GM12878 (cell line): ENCODE measurements at regions not wholly inside any gene's neighbourhood (a gene's known extent, or its start where the extent isn't known, plus 50 kb on each side); places are given as distances from the start of the nearest gene placed in this dataset.

Experiments
- ATAC-seq: fragments of 200-7000 bp; cut with Tn5 transposase; 3 replicates; pipeline ENCODE4 v1.9.1; 2020; ENCODE audit warnings: mild to moderate bottlenecking, moderate library complexity
- BruUV-seq: library from RNA; stranded (reverse); fragments of 400-500 nt; replicated peaks from 2 replicates; lab custom pipeline; 2021; lab: Mats Ljungman, UMichigan
- CTCF ChIA-PET: fragments of 300-600 bp; sonication (Branson Sonifier 250); formaldehyde crosslinking; extraction: SDS; loops from one replicate; lab custom pipeline; 2021; ENCODE audit warnings: inconsistent platforms; lab: Yijun Ruan, JAX
- POLR2A ChIA-PET: fragments of 350-600 bp; formaldehyde crosslinking; extraction: SDS; loops from one replicate; lab custom pipeline; 2021; ENCODE audit warnings: inconsistent platforms; lab: Charles Lee
- RAD21 ChIA-PET: fragments of 300-600 bp; sonication (Branson Sonifier 250); formaldehyde crosslinking; loops from one replicate; lab custom pipeline; 2023; ENCODE audit warnings: antibody characterized with exemption; ENCODE audit not compliant: unreplicated experiment; lab: Charles Lee
- SMC1A ChIA-PET: fragments of 300-600 bp; sonication (Branson Sonifier 250); formaldehyde crosslinking; loops from one replicate; lab custom pipeline; 2023; ENCODE audit not compliant: unreplicated experiment, uncharacterized antibody; lab: Charles Lee
- DNase-seq: peaks from one replicate; pipeline ENCODE4 v3.0.0-alpha.2; 2011; ENCODE audit warnings: low read depth, low spot score
- FAIRE-seq: peaks from 3 replicates; lab custom pipeline; 2011; peaks lifted over from hg19 to GRCh38; lab: Jason Lieb, UNC
- H2AFZ ChIP-seq: 2 replicates; pipeline ENCODE4 v1.6.0; 2011; ENCODE audit warnings: low read depth, low read length, control low read depth; ENCODE audit not compliant: control insufficient read depth
- H3K27ac ChIP-seq: 2 replicates; pipeline ENCODE4 v1.5.1; 2011; ENCODE audit warnings: control low read depth; ENCODE audit not compliant: control insufficient read depth, insufficient read depth
- H3K27me3 ChIP-seq, 2 experiments: replicated peaks in 1 of 2; 2 replicates each; pipeline versions ENCODE4 v1.6.0 to v1.6.1; 2011; ENCODE audit warnings: low read length in 1 of 2; ENCODE audit not compliant: control insufficient read depth in 2 of 2, insufficient read depth in 2 of 2
- H3K36me3 ChIP-seq, 2 experiments: 2 replicates each; pipeline ENCODE4 v1.5.1; 2011; ENCODE audit warnings: low read length in 1 of 2; ENCODE audit not compliant: control insufficient read depth in 2 of 2, insufficient read depth in 2 of 2
- H3K4me1 ChIP-seq: 2 replicates; pipeline ENCODE4 v1.6.1; 2011; ENCODE audit warnings: mild to moderate bottlenecking, low read length, moderate library complexity, mixed read lengths; ENCODE audit not compliant: control insufficient read depth, insufficient read depth
- H3K4me2 ChIP-seq: 2 replicates; pipeline ENCODE4 v1.6.0; 2011; ENCODE audit warnings: control low read depth; ENCODE audit not compliant: control insufficient read depth, insufficient read depth
- H3K4me3 ChIP-seq: fragments of 200-600 bp; sonication (generic); 2 replicates; pipeline ENCODE4 v1.5.1; 2016
- H3K79me2 ChIP-seq: 2 replicates; pipeline ENCODE4 v1.6.0; 2011; ENCODE audit warnings: low read length; ENCODE audit not compliant: control insufficient read depth, insufficient read depth
- H3K9ac ChIP-seq: 2 replicates; pipeline ENCODE4 v1.8.0; 2011; ENCODE audit warnings: low read length, control low read depth, mixed read lengths; ENCODE audit not compliant: control insufficient read depth, insufficient read depth
- H3K9me3 ChIP-seq: replicated peaks from 3 replicates; pipeline ENCODE4 v1.5.1; 2011; ENCODE audit warnings: mild to moderate bottlenecking, low read length; ENCODE audit not compliant: control insufficient read depth, insufficient read depth
- H4K20me1 ChIP-seq: 2 replicates; pipeline ENCODE4 v1.6.0; 2011; ENCODE audit not compliant: control insufficient read depth, insufficient read depth
- CBX3 ChIP-seq: fragments of 200-600 bp; sonication (generic); IDR thresholded peaks from 2 replicates; pipeline ENCODE4 v1.6.1; 2016; ENCODE audit warnings: low read depth, borderline replicate concordance
- CHD1 ChIP-seq: IDR thresholded peaks from 2 replicates; pipeline ENCODE4 v1.6.1; 2012; ENCODE audit warnings: low read depth, low read length, improper control_type of control experiment
- EED ChIP-seq: sonication (generic); IDR thresholded peaks from 2 replicates; pipeline ENCODE4 v1.6.1; 2016; ENCODE audit warnings: antibody characterized with exemption, low read depth
- EGR1 ChIP-seq, 2 experiments: IDR thresholded peaks; 1 replicate in 1 of 2; 2 replicates in 1 of 2; pipeline ENCODE4 v1.6.1; 2011 to 2012; ENCODE audit warnings: low read depth in 2 of 2, low read length in 2 of 2, borderline replicate concordance in 1 of 2, mild to moderate bottlenecking in 1 of 2, moderate library complexity in 1 of 2
- NBN ChIP-seq: fragments of 450-650 bp; IDR thresholded peaks from 2 replicates; pipeline ENCODE4 v1.6.1; 2016
- SMARCA5 ChIP-seq: fragments of 450-650 bp; IDR thresholded peaks from 2 replicates; pipeline ENCODE4 v1.6.1; 2017; ENCODE audit warnings: mild to moderate bottlenecking
- SP1 ChIP-seq: IDR thresholded peaks from one replicate; pipeline ENCODE4 v1.6.1; 2011; ENCODE audit warnings: low read depth, low read length
- SREBF1 ChIP-seq: IDR thresholded peaks from 2 replicates; pipeline ENCODE4 v1.6.1; 2012; ENCODE audit warnings: mild to moderate bottlenecking, low read length
- SRF ChIP-seq, 2 experiments: IDR thresholded peaks; 2 replicates each; pipeline ENCODE4 v1.6.1; 2011; ENCODE audit warnings: low read depth in 2 of 2, low read length in 2 of 2, mild to moderate bottlenecking in 1 of 2, moderate library complexity in 1 of 2
- TAF1 ChIP-seq: IDR thresholded peaks from 2 replicates; pipeline ENCODE4 v1.6.1; 2011; ENCODE audit warnings: mild to moderate bottlenecking, low read depth, low read length, borderline replicate concordance
- ZZZ3 ChIP-seq: IDR thresholded peaks from 2 replicates; pipeline ENCODE4 v1.6.1; 2011; ENCODE audit warnings: low read depth; ENCODE audit not compliant: control insufficient read depth, insufficient read length
- WGBS: methylation state at CpG from one replicate; pipeline ENCODE4 v1.1.6; 2016; ENCODE audit warnings: low lambda C conversion rate; ENCODE audit not compliant: insufficient replicate concordance, insufficient coverage; ENCODE audit errors: missing lambda C conversion rate; 5-methylcytosine and 5-hydroxymethylcytosine counted together
- in situ Hi-C: fragments of 300-500 bp; cut with MboI; formaldehyde crosslinking; loops from 9 replicates; pipeline ENCODE4 v1.14.3; 2018; ENCODE audit warnings: mixed read lengths
- intact Hi-C: fragments of 100-400 bp; cut with micrococcal nuclease; formaldehyde crosslinking; loops from one replicate; pipeline ENCODE4 v1.14.2; 2022; ENCODE audit not compliant: unreplicated experiment

DNA sequence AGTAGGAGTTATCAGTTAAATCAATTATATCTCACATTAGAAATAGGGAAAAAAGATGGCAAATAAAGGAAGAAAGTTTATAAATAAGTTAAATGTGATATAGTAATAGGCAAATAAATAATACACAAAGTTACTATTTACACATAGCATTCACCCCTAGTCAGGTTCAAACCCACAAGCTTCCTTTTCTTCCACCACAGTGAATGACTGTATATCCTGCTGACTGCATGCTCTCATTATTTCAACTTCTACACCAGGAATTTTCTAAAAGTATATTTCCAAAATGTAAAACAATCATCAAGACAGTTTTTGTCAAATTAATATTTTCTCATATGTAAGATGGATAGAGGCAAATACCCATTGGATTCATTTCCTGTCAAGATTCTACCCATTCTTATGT lies 548.6 kb upstream of the SLITRK5 start:
- intact Hi-C loops = no loop called here
- no peak overlapping the region for H2AFZ ChIP-seq
- ChIA-PET SMC1A (no interaction called here), POLR2A (no interaction called here), RAD21 (no interaction called here), CTCF (no interaction called here)
- in situ Hi-C loops = no loop called here
- no peak for FAIRE-seq
- no peaks in the 10 kb centered on the region for H3K36me3 ChIP-seq
- ATAC-seq = no peak
- BruUV-seq = no TSS peak
- no peaks in the 10 kb centered on the region for H3K27me3 ChIP-seq
- no peaks in the 10 kb centered on the region for H4K20me1 ChIP-seq
- no peak overlapping the region for H3K27ac ChIP-seq
- no peak for DNase-seq
- TF ChIP-seq ZZZ3 (no peak), NBN (no peak), SREBF1 (no peak), TAF1 (no peak), CHD1 (no peak), CBX3 (no peak), EED (no peak), EGR1 (IDR thresholded peaks at IDR 0.05; ENCODE audit: borderline replicate concordance in 1 of 2, low read depth in 2 of 2, low read length in 2 of 2) (no peak)
- H3K4me2 ChIP-seq = no peak overlapping the region
- H3K9ac ChIP-seq = no peak overlapping the region
- H3K4me1 ChIP-seq = no peaks in the 10 kb centered on the region
- H3K79me2 ChIP-seq = no peaks in the 10 kb centered on the region
- H3K4me3 ChIP-seq = no peak overlapping the region
- H3K9me3 ChIP-seq = no peaks in the 10 kb centered on the region

- Histone ChIP-seq H3K4me3 (no peak overlapping the region), H4K20me1 (no peaks in the 10 kb centered on the region), H3K36me3 (no peaks in the 10 kb centered on the region), H3K79me2 (no peaks in the 10 kb centered on the region), H3K27me3 (no peaks in the 10 kb centered on the region), H2AFZ (no peak overlapping the region), H3K27ac (no peak overlapping the region), H3K4me1 (no peaks in the 10 kb centered on the region), H3K9ac (no peak overlapping the region), H3K4me2 (no peak overlapping the region), H3K9me3 (no peaks in the 10 kb centered on the region)
- WGBS = 21% methylated on average over 10 of the region's 10 CpGs
- no peak for DNase-seq
- in situ Hi-C loops (no loop called here), intact Hi-C loops (no loop called here)
- no peak; the same call in 1 of the 3 replicates for ATAC-seq
- no peak for FAIRE-seq
- no TSS peak for BruUV-seq
- CTCF ChIA-PET = no interaction called here
- POLR2A ChIA-PET = no interaction called here
- RAD21 ChIA-PET = no interaction called here
- TF ChIP-seq SMARCA5 (no peak), SP1 (no peak), SRF (IDR thresholded peaks at IDR 0.05; ENCODE audit: low read depth in 2 of 2, low read length in 2 of 2) (no peak)
- SMC1A ChIA-PET = no interaction called here
Measured at GRCh38 chr13:87123987-87124784, 547.0 kb upstream of the SLITRK5 start.
